WTC11 (cell line): ENCODE measurements at regions not wholly inside any gene's neighbourhood (a gene's known extent, or its start where the extent isn't known, plus 50 kb on each side); places are given as distances from the start of the nearest gene placed in this dataset.

Experiments
- ATF1 ChIP-seq: sonication (generic); formaldehyde crosslinking; IDR thresholded peaks from 2 replicates; pipeline ENCODE4 v1.8.1; 2023; ENCODE audit warnings: mild to moderate bottlenecking, moderate library complexity, missing genetic modification reagents
- CBFB ChIP-seq: sonication (generic); formaldehyde crosslinking; IDR thresholded peaks from 2 replicates; pipeline ENCODE4 v1.8.1; 2022; ENCODE audit warnings: mild to moderate bottlenecking, low read depth, missing genetic modification reagents
- CREB1 ChIP-seq: sonication (generic); formaldehyde crosslinking; IDR thresholded peaks from 2 replicates; pipeline ENCODE4 v1.8.0; 2023; ENCODE audit warnings: mild to moderate bottlenecking, missing genetic modification reagents
- EMX1 ChIP-seq: fragments of 250-450 bp; sonication (Bioruptor Pico); IDR thresholded peaks from 2 replicates; pipeline ENCODE4 v1.8.0; 2021; ENCODE audit warnings: mild to moderate bottlenecking
- MYBL2 ChIP-seq: sonication (generic); formaldehyde crosslinking; IDR thresholded peaks from 2 replicates; pipeline ENCODE4 v1.8.1; 2023; ENCODE audit warnings: mild to moderate bottlenecking, moderate library complexity, missing genetic modification reagents
- SP1 ChIP-seq: sonication (generic); formaldehyde crosslinking; conservative IDR thresholded peaks from 2 replicates; pipeline ENCODE4 v1.8.1; 2022; ENCODE audit warnings: missing genetic modification reagents
- ZNF121 ChIP-seq: sonication (generic); formaldehyde crosslinking; IDR thresholded peaks from 2 replicates; pipeline ENCODE4 v1.8.0; 2023; ENCODE audit warnings: missing genetic modification reagents
- TF ChIP-seq, protein P1 (sequence below): fragments of 200-600 bp; IDR thresholded peaks from 2 replicates; pipeline ENCODE4 v1.8.0; 2022; ENCODE audit warnings: antibody characterized with exemption
- TF ChIP-seq, protein P2 (sequence below): sonication (generic); formaldehyde crosslinking; IDR thresholded peaks from 2 replicates; pipeline ENCODE4 v1.8.1; 2023; ENCODE audit warnings: mild to moderate bottlenecking, missing genetic modification reagents
- TF ChIP-seq, protein P3 (sequence below): sonication (generic); formaldehyde crosslinking; IDR thresholded peaks from 2 replicates; pipeline ENCODE4 v1.8.1; 2023; ENCODE audit warnings: mild to moderate bottlenecking, missing genetic modification reagents
- TF ChIP-seq, protein P4 (sequence below): sonication (generic); formaldehyde crosslinking; IDR thresholded peaks from 2 replicates; pipeline ENCODE4 v1.8.0; 2022; ENCODE audit warnings: mild to moderate bottlenecking, missing genetic modification reagents

DNA sequence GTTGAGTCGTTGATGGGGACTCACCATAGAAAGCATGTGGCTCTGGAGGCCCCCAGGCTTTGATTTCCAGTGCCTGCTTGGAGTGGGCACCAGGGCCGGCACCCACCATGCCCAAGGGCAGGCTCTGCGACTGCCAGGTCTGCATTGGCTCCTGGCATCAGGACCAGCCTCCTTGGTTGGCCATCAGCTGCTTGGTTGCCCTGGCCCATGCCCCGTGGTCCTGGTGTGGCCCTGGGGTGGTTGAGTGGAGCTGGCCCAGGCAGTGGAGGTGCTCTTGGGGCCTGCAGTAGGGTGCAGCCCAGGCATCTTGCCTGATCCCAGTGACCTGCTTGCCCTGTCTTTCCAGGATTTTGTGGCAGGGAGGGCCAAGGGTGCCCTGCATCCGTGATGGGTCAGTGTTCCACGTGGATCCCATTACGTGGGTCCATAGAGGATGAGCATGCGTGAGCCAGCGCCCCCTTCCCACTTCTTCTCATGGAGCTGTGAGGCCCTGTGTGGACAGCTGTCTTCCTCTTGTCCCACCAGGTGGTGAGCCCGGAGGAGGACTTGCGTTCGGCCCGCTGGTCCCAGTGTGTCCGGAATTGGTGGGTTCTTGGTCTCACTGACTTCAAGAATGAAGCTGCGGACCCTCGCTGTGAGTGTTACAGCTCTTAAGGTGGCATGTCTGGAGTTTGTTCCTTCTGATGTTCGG, 187.0 kb downstream of the UBE3A start:
- TF ChIP-seq ATF1 (CRISPR knock-in tag) (no peak), CBFB (CRISPR knock-in tag) (no peak), MYBL2 (CRISPR knock-in tag) (no peak), ZNF121 (CRISPR knock-in tag) (no peak), EMX1 (CRISPR knock-in tag) (no peak), CREB1 (CRISPR knock-in tag) (no peak), SP1 (CRISPR knock-in tag) (no peak)
- TF ChIP-seq, protein P1, sequence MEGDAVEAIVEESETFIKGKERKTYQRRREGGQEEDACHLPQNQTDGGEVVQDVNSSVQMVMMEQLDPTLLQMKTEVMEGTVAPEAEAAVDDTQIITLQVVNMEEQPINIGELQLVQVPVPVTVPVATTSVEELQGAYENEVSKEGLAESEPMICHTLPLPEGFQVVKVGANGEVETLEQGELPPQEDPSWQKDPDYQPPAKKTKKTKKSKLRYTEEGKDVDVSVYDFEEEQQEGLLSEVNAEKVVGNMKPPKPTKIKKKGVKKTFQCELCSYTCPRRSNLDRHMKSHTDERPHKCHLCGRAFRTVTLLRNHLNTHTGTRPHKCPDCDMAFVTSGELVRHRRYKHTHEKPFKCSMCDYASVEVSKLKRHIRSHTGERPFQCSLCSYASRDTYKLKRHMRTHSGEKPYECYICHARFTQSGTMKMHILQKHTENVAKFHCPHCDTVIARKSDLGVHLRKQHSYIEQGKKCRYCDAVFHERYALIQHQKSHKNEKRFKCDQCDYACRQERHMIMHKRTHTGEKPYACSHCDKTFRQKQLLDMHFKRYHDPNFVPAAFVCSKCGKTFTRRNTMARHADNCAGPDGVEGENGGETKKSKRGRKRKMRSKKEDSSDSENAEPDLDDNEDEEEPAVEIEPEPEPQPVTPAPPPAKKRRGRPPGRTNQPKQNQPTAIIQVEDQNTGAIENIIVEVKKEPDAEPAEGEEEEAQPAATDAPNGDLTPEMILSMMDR: no peak
- TF ChIP-seq, protein P2, sequence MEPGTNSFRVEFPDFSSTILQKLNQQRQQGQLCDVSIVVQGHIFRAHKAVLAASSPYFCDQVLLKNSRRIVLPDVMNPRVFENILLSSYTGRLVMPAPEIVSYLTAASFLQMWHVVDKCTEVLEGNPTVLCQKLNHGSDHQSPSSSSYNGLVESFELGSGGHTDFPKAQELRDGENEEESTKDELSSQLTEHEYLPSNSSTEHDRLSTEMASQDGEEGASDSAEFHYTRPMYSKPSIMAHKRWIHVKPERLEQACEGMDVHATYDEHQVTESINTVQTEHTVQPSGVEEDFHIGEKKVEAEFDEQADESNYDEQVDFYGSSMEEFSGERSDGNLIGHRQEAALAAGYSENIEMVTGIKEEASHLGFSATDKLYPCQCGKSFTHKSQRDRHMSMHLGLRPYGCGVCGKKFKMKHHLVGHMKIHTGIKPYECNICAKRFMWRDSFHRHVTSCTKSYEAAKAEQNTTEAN (CRISPR knock-in tag): no peak
- TF ChIP-seq, protein P3, sequence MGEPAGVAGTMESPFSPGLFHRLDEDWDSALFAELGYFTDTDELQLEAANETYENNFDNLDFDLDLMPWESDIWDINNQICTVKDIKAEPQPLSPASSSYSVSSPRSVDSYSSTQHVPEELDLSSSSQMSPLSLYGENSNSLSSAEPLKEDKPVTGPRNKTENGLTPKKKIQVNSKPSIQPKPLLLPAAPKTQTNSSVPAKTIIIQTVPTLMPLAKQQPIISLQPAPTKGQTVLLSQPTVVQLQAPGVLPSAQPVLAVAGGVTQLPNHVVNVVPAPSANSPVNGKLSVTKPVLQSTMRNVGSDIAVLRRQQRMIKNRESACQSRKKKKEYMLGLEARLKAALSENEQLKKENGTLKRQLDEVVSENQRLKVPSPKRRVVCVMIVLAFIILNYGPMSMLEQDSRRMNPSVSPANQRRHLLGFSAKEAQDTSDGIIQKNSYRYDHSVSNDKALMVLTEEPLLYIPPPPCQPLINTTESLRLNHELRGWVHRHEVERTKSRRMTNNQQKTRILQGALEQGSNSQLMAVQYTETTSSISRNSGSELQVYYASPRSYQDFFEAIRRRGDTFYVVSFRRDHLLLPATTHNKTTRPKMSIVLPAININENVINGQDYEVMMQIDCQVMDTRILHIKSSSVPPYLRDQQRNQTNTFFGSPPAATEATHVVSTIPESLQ: no peak
- TF ChIP-seq, protein P4, sequence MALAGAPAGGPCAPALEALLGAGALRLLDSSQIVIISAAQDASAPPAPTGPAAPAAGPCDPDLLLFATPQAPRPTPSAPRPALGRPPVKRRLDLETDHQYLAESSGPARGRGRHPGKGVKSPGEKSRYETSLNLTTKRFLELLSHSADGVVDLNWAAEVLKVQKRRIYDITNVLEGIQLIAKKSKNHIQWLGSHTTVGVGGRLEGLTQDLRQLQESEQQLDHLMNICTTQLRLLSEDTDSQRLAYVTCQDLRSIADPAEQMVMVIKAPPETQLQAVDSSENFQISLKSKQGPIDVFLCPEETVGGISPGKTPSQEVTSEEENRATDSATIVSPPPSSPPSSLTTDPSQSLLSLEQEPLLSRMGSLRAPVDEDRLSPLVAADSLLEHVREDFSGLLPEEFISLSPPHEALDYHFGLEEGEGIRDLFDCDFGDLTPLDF (CRISPR knock-in tag): no peak
